ENCODE measurements at regions not wholly inside any gene's neighbourhood (a gene's known extent, or its start where the extent isn't known, plus 50 kb on each side); places are given as distances from the start of the nearest gene placed in this dataset.

DNA sequence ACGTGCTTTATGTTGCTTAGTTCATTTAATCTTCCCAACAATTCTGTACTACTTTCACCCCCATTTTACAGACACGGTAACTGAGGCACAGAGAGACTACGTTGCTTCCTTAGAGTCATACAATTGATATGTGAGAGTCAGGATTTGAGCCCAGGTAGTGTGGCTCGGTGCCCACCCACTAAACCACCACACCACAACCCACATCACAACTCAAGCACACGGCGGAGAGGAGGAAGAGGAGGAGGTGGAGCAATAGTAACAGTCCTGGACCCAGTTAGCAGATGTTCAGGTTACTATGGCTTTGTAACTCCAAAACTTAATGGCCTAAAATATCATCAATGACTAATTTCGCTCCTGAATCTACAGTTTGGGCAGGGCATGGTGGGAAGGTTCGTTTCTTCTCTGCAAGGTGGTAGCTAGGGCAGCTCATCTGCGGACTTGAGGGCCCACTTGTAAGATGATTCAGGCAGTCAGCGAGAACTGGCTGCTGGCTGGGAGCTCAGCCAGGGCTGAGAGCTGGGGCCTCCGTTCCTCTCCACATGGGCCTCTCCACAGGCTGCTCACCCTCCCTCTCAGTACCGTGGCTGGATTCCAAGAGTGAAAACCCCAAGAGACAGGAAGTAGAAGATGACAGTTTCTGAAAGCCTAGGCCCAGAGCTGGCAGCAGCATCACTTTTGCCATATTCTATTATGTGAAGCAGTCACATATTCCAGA lies 167.1 kb downstream of the ZFP36L2 start (continued):
- TF ChIP-seq IKZF2 (IDR thresholded peaks at IDR 0.05): peak in 1 of 2 experiments; percentile 56; a peak in 2 of 4 replicates
- TF ChIP-seq, protein P1, sequence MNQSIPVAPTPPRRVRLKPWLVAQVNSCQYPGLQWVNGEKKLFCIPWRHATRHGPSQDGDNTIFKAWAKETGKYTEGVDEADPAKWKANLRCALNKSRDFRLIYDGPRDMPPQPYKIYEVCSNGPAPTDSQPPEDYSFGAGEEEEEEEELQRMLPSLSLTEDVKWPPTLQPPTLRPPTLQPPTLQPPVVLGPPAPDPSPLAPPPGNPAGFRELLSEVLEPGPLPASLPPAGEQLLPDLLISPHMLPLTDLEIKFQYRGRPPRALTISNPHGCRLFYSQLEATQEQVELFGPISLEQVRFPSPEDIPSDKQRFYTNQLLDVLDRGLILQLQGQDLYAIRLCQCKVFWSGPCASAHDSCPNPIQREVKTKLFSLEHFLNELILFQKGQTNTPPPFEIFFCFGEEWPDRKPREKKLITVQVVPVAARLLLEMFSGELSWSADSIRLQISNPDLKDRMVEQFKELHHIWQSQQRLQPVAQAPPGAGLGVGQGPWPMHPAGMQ (IDR thresholded peaks at IDR 0.05; ENCODE audit: borderline replicate concordance): no peak
- TF ChIP-seq BACH1 (IDR thresholded peaks at IDR 0.05; ENCODE audit: borderline replicate concordance): no peak
- TF ChIP-seq, protein P2, sequence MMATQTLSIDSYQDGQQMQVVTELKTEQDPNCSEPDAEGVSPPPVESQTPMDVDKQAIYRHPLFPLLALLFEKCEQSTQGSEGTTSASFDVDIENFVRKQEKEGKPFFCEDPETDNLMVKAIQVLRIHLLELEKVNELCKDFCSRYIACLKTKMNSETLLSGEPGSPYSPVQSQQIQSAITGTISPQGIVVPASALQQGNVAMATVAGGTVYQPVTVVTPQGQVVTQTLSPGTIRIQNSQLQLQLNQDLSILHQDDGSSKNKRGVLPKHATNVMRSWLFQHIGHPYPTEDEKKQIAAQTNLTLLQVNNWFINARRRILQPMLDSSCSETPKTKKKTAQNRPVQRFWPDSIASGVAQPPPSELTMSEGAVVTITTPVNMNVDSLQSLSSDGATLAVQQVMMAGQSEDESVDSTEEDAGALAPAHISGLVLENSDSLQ (IDR thresholded peaks at IDR 0.05): no peak
- no peak for TF ChIP-seq SRF (IDR thresholded peaks at IDR 0.05; ENCODE audit: low read depth in 2 of 2, low read length in 2 of 2)
- no peak for TF ChIP-seq KAT2A (conservative IDR thresholded peaks at IDR 0.05; ENCODE audit: control insufficient read depth, low read depth, low read length)
- TF ChIP-seq GATAD2B (conservative IDR thresholded peaks at IDR 0.05; ENCODE audit: low read depth): no peak
- TF ChIP-seq RAD21 (IDR thresholded peaks at IDR 0.05; ENCODE audit: insufficient read depth, low read depth, low read length): no peak
- no peak for TF ChIP-seq POLR2A (IDR thresholded peaks at IDR 0.05; ENCODE audit: low read depth, low read length)
- no peak for TF ChIP-seq GABPA (IDR thresholded peaks at IDR 0.05; ENCODE audit: low read depth)
- no peak for TF ChIP-seq PAX8 (IDR thresholded peaks at IDR 0.05)
- no peak for TF ChIP-seq CHD4 (IDR thresholded peaks at IDR 0.05)
- peak; percentile 68 for TF ChIP-seq RUNX3 (IDR thresholded peaks at IDR 0.05; ENCODE audit: low read length)
- TF ChIP-seq SIX5 (IDR thresholded peaks at IDR 0.05; ENCODE audit: low read depth, low read length, severe bottlenecking): no peak
- TF ChIP-seq MXI1 (IDR thresholded peaks at IDR 0.05; ENCODE audit: low read depth, low read length): no peak
- TF ChIP-seq, protein P3, sequence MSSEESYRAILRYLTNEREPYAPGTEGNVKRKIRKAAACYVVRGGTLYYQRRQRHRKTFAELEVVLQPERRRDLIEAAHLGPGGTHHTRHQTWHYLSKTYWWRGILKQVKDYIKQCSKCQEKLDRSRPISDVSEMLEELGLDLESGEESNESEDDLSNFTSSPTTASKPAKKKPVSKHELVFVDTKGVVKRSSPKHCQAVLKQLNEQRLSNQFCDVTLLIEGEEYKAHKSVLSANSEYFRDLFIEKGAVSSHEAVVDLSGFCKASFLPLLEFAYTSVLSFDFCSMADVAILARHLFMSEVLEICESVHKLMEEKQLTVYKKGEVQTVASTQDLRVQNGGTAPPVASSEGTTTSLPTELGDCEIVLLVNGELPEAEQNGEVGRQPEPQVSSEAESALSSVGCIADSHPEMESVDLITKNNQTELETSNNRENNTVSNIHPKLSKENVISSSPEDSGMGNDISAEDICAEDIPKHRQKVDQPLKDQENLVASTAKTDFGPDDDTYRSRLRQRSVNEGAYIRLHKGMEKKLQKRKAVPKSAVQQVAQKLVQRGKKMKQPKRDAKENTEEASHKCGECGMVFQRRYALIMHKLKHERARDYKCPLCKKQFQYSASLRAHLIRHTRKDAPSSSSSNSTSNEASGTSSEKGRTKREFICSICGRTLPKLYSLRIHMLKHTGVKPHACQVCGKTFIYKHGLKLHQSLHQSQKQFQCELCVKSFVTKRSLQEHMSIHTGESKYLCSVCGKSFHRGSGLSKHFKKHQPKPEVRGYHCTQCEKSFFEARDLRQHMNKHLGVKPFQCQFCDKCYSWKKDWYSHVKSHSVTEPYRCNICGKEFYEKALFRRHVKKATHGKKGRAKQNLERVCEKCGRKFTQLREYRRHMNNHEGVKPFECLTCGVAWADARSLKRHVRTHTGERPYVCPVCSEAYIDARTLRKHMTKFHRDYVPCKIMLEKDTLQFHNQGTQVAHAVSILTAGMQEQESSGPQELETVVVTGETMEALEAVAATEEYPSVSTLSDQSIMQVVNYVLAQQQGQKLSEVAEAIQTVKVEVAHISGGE (CRISPR knock-in tag; IDR thresholded peaks at IDR 0.05): no peak
- TF ChIP-seq, protein P4, sequence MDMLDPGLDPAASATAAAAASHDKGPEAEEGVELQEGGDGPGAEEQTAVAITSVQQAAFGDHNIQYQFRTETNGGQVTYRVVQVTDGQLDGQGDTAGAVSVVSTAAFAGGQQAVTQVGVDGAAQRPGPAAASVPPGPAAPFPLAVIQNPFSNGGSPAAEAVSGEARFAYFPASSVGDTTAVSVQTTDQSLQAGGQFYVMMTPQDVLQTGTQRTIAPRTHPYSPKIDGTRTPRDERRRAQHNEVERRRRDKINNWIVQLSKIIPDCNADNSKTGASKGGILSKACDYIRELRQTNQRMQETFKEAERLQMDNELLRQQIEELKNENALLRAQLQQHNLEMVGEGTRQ (IDR thresholded peaks at IDR 0.05; ENCODE audit: borderline replicate concordance, low read depth, low read length): no peak
- TF ChIP-seq, protein P5, sequence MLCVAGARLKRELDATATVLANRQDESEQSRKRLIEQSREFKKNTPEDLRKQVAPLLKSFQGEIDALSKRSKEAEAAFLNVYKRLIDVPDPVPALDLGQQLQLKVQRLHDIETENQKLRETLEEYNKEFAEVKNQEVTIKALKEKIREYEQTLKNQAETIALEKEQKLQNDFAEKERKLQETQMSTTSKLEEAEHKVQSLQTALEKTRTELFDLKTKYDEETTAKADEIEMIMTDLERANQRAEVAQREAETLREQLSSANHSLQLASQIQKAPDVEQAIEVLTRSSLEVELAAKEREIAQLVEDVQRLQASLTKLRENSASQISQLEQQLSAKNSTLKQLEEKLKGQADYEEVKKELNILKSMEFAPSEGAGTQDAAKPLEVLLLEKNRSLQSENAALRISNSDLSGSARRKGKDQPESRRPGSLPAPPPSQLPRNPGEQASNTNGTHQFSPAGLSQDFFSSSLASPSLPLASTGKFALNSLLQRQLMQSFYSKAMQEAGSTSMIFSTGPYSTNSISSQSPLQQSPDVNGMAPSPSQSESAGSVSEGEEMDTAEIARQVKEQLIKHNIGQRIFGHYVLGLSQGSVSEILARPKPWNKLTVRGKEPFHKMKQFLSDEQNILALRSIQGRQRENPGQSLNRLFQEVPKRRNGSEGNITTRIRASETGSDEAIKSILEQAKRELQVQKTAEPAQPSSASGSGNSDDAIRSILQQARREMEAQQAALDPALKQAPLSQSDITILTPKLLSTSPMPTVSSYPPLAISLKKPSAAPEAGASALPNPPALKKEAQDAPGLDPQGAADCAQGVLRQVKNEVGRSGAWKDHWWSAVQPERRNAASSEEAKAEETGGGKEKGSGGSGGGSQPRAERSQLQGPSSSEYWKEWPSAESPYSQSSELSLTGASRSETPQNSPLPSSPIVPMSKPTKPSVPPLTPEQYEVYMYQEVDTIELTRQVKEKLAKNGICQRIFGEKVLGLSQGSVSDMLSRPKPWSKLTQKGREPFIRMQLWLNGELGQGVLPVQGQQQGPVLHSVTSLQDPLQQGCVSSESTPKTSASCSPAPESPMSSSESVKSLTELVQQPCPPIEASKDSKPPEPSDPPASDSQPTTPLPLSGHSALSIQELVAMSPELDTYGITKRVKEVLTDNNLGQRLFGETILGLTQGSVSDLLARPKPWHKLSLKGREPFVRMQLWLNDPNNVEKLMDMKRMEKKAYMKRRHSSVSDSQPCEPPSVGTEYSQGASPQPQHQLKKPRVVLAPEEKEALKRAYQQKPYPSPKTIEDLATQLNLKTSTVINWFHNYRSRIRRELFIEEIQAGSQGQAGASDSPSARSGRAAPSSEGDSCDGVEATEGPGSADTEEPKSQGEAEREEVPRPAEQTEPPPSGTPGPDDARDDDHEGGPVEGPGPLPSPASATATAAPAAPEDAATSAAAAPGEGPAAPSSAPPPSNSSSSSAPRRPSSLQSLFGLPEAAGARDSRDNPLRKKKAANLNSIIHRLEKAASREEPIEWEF (IDR thresholded peaks at IDR 0.05; ENCODE audit: insufficient replicate concordance, low read depth, low read length): no peak
- no peak for TF ChIP-seq POLR2AphosphoS5 (IDR thresholded peaks at IDR 0.05; ENCODE audit: low read length)
